Parathyroid adenoma (tissue), 2 donors: ENCODE measurements at regions not wholly inside any gene's neighbourhood (a gene's known extent, or its start where the extent isn't known, plus 50 kb on each side); places are given as distances from the start of the nearest gene placed in this dataset.

ENCODE experiments used
- H2AFZ ChIP-seq: fragments of 300-600 bp; sonication (generic); one replicate; pipeline ENCODE4 v1.7.0; 2017; ENCODE audit warnings: antibody characterized with exemption, mild to moderate bottlenecking
- H3K27ac ChIP-seq: fragments of 300-600 bp; sonication (generic); one replicate; pipeline ENCODE4 v1.7.0; 2017
- H3K27me3 ChIP-seq: fragments of 300-600 bp; sonication (generic); one replicate; pipeline ENCODE4 v1.7.0; 2017; ENCODE audit warnings: low read length; ENCODE audit not compliant: control insufficient read depth, insufficient read depth
- H3K36me3 ChIP-seq: fragments of 300-600 bp; sonication (generic); one replicate; pipeline ENCODE4 v1.7.0; 2017; ENCODE audit warnings: low read length; ENCODE audit not compliant: control insufficient read depth, insufficient read depth
- H3K4me1 ChIP-seq: fragments of 300-600 bp; sonication (generic); one replicate; pipeline ENCODE4 v1.7.0; 2017; ENCODE audit warnings: control low read depth
- H3K4me2 ChIP-seq: fragments of 300-600 bp; sonication (generic); one replicate; pipeline ENCODE4 v1.7.0; 2017; ENCODE audit warnings: low read length
- H3K4me3 ChIP-seq: fragments of 300-600 bp; sonication (generic); one replicate; pipeline ENCODE4 v1.7.0; 2017; ENCODE audit warnings: low read depth, low read length
- H3K79me2 ChIP-seq: fragments of 300-600 bp; sonication (generic); one replicate; pipeline ENCODE4 v1.7.0; 2017; ENCODE audit warnings: control low read depth
- H3K9ac ChIP-seq: fragments of 300-600 bp; sonication (generic); one replicate; pipeline ENCODE4 v1.7.0; 2017; ENCODE audit warnings: mild to moderate bottlenecking
- H3K9me3 ChIP-seq: fragments of 300-600 bp; sonication (generic); one replicate; pipeline ENCODE4 v1.7.0; 2017; ENCODE audit warnings: low read length; ENCODE audit not compliant: control insufficient read depth
- TF ChIP-seq, protein P1 (sequence below): fragments of 300-600 bp; sonication (generic); IDR thresholded peaks from one replicate; pipeline ENCODE4 v1.7.0; 2017; ENCODE audit warnings: antibody characterized with exemption, mild to moderate bottlenecking
- donor health status: primary hyperparathyroidism.

GRCh38 chr4:30362436-30362835, 357.7 kb upstream of the PCDH7 start:
- Histone ChIP-seq H3K79me2 (no peaks in the 10 kb centered on the region), H3K4me1 (no peaks in the 10 kb centered on the region), H3K27ac (no peak overlapping the region), H3K4me2 (no peak overlapping the region), H2AFZ (no peak overlapping the region), H3K9me3 (no peaks in the 10 kb centered on the region), H3K9ac (no peak overlapping the region), H3K36me3 (no peaks in the 10 kb centered on the region), H3K27me3 (no peaks in the 10 kb centered on the region), H3K4me3 (no peak overlapping the region)
- TF ChIP-seq, protein P1, sequence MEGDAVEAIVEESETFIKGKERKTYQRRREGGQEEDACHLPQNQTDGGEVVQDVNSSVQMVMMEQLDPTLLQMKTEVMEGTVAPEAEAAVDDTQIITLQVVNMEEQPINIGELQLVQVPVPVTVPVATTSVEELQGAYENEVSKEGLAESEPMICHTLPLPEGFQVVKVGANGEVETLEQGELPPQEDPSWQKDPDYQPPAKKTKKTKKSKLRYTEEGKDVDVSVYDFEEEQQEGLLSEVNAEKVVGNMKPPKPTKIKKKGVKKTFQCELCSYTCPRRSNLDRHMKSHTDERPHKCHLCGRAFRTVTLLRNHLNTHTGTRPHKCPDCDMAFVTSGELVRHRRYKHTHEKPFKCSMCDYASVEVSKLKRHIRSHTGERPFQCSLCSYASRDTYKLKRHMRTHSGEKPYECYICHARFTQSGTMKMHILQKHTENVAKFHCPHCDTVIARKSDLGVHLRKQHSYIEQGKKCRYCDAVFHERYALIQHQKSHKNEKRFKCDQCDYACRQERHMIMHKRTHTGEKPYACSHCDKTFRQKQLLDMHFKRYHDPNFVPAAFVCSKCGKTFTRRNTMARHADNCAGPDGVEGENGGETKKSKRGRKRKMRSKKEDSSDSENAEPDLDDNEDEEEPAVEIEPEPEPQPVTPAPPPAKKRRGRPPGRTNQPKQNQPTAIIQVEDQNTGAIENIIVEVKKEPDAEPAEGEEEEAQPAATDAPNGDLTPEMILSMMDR, result no peak

GRCh38 chr4:30370105-30370504, 350.1 kb upstream of the PCDH7 start:
- H3K9ac ChIP-seq, result no peak overlapping the region
- no peaks in the 10 kb centered on the region for H3K27me3 ChIP-seq
- no peaks in the 10 kb centered on the region for H3K9me3 ChIP-seq
- H2AFZ ChIP-seq, result no peak overlapping the region
- H3K4me3 ChIP-seq, result no peak overlapping the region
- H3K4me1 ChIP-seq, result no peaks in the 10 kb centered on the region
- no peak overlapping the region for H3K27ac ChIP-seq
- H3K79me2 ChIP-seq, result no peaks in the 10 kb centered on the region
- H3K4me2 ChIP-seq, result no peak overlapping the region
- TF ChIP-seq, protein P1, result no peak
- no peaks in the 10 kb centered on the region for H3K36me3 ChIP-seq

- Histone ChIP-seq H3K79me2 (no peaks in the 10 kb centered on the region), H3K4me1 (no peaks in the 10 kb centered on the region), H3K9me3 (no peaks in the 10 kb centered on the region), H3K36me3 (no peaks in the 10 kb centered on the region), H2AFZ (no peak overlapping the region), H3K9ac (no peak overlapping the region), H3K4me2 (no peak overlapping the region), H3K27ac (no peak overlapping the region), H3K27me3 (no peaks in the 10 kb centered on the region), H3K4me3 (no peak overlapping the region)
- TF ChIP-seq, protein P1, result no peak
These were observed 339.7 kb upstream of the PCDH7 start for GRCh38 chr4:30380404-30380998.

- Histone ChIP-seq H3K79me2 (no peaks in the 10 kb centered on the region), H3K27me3 (no peaks in the 10 kb centered on the region), H3K4me1 (no peaks in the 10 kb centered on the region), H3K4me3 (no peak overlapping the region), H2AFZ (no peak overlapping the region), H3K9me3 (no peaks in the 10 kb centered on the region), H3K36me3 (no peaks in the 10 kb centered on the region), H3K27ac (no peak overlapping the region), H3K4me2 (no peak overlapping the region), H3K9ac (no peak overlapping the region)
- TF ChIP-seq, protein P1, result no peak
These were observed 334.5 kb upstream of the PCDH7 start for GRCh38 chr4:30385650-30386049.

DNA sequence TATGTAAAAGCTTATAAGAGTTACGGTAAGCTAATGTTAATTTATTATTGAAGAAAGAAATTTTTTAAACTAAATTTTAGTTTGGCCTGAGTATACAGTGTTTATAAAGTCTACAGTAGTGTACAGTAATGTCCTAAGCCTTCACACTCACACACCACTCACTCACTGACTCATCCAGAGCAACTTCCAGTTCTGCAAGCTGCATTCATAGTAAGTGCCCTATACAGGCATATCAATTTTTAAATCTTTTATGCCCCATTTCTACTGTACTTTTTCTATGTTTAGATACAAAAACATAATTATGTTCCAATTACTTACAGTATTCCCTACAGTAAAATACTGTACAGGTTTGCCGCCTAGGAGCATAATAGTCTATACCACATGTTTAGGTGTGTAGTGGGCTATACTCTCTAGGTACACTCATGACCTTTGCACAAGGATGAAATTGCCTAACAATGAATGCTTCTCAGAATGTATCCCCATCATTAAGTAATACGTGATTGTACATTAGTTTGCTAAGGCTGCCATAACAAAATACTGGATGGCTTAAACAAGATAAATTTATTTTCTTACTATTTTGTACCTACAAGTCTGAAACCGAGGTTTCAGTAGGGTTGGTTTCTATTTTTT, 333.8 kb upstream of the PCDH7 start:
- Histone ChIP-seq H3K27me3 (no peaks in the 10 kb centered on the region), H3K9ac (no peak overlapping the region), H3K4me3 (no peak overlapping the region), H3K4me2 (no peak overlapping the region), H3K27ac (no peak overlapping the region), H3K36me3 (no peaks in the 10 kb centered on the region), H3K79me2 (no peaks in the 10 kb centered on the region), H3K9me3 (no peaks in the 10 kb centered on the region), H3K4me1 (no peaks in the 10 kb centered on the region), H2AFZ (no peak overlapping the region)
- TF ChIP-seq, protein P1, result no peak
